GM12874 (cell line): ENCODE measurements at regions not wholly inside any gene's neighbourhood (a gene's known extent, or its start where the extent isn't known, plus 50 kb on each side); places are given as distances from the start of the nearest gene placed in this dataset.

Source experiments
- TF ChIP-seq, protein P1 (sequence below): IDR thresholded peaks from 2 replicates; pipeline ENCODE4 v1.5.1; 2011; ENCODE audit warnings: low read depth, mild to moderate bottlenecking, control low read depth, low read length, moderate library complexity; ENCODE audit not compliant: insufficient read depth

GRCh38 chr13:76038920-76039716 is 403.0 kb downstream of the LMO7 start:
- TF ChIP-seq, protein P1, sequence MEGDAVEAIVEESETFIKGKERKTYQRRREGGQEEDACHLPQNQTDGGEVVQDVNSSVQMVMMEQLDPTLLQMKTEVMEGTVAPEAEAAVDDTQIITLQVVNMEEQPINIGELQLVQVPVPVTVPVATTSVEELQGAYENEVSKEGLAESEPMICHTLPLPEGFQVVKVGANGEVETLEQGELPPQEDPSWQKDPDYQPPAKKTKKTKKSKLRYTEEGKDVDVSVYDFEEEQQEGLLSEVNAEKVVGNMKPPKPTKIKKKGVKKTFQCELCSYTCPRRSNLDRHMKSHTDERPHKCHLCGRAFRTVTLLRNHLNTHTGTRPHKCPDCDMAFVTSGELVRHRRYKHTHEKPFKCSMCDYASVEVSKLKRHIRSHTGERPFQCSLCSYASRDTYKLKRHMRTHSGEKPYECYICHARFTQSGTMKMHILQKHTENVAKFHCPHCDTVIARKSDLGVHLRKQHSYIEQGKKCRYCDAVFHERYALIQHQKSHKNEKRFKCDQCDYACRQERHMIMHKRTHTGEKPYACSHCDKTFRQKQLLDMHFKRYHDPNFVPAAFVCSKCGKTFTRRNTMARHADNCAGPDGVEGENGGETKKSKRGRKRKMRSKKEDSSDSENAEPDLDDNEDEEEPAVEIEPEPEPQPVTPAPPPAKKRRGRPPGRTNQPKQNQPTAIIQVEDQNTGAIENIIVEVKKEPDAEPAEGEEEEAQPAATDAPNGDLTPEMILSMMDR: no peak

GRCh38 chr13:76036176-76036575 is 400.0 kb downstream of the LMO7 start:
- TF ChIP-seq, protein P1: no peak

DNA sequence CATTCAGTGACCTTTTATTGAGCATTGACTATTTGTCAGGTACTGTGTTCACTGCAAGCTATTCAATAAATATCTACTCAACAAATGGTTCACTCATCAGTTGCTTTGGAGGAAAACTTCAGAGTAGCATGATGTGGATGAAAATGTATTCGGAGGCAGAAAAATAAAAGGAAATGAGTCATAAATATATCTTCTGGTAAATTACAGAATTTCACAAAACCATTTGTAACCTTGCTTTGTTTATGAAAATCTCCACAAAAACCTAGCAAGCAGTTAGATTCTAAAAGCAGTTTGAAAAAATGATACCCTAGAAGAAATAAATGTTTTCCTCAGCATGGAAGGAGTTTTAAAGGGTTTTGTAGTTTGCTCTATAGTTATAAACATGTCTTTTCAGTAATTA is 399.6 kb downstream of the LMO7 start:
- TF ChIP-seq, protein P1: no peak

DNA sequence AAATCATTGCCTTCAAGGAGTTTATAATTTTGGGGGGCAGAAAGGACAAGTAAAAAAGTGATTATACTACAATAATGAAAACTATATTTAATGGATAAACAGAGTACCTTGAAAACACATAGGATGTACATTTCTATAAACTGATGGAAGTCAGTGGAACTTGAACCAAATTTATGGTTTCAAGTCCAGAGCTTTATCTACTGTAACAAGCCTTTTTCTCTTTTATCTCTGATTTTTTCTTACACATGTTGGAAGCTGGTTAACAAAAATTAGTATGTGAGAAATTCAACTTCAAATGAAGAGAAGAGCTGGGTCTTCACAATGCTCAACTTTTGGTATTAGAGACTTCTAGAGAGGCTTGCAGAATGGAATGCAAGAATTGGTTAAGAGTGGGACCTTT is 393.6 kb downstream of the LMO7 start:
- TF ChIP-seq, protein P1: no peak

DNA sequence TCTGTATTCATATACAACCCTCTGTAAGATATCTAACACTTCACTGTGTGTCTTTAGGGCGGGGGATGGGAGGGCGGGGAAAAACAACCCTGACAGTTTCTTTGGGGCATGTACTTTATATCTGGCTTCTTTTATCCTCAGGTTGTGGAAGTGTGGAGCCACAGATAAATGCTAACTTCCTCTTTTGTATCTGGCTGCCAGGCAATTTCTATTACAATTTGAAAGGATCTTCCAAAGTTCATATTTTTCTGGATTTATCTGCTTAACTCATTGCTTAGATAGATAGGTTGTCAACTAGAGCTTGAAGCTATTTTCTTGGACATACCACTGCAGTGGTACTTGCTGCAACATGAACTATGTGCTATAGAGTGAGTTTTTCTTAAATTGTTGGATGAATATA is 393.0 kb downstream of the LMO7 start:
- TF ChIP-seq, protein P1: no peak

GRCh38 chr13:76027131-76027530 is 391.0 kb downstream of the LMO7 start:
- TF ChIP-seq, protein P1: no peak

GRCh38 chr13:76025392-76025791 is 389.3 kb downstream of the LMO7 start:
- TF ChIP-seq, protein P1: no peak
